DND-41 (cell line): ENCODE measurements at regions not wholly inside any gene's neighbourhood (a gene's known extent, or its start where the extent isn't known, plus 50 kb on each side); places are given as distances from the start of the nearest gene placed in this dataset.
A peak's percentile ranks its signal among the peaks of the same experiment; 100 is the strongest.

Experiments
- ATAC-seq: fragments of 200-7000 bp; cut with Tn5 transposase; 3 replicates; pipeline ENCODE4 v1.9.1; 2021; ENCODE audit warnings: low read depth; ENCODE audit not compliant: insufficient read depth
- DNase-seq: peaks from one replicate; pipeline ENCODE4 v3.0.0-alpha.2; 2020
- H2AFZ ChIP-seq: 2 replicates; pipeline ENCODE4 v1.6.0; 2012; ENCODE audit warnings: low read depth, low read length
- H3K27ac ChIP-seq: 2 replicates; pipeline ENCODE4 v1.5.1; 2012; ENCODE audit warnings: low read length, inconsistent platforms
- H3K27me3 ChIP-seq: fragments of 200-600 bp; sonication (generic); 2 replicates; pipeline ENCODE4 v1.6.0; 2012; ENCODE audit warnings: low read length, mild to moderate bottlenecking, inconsistent platforms; ENCODE audit not compliant: insufficient read depth, poor library complexity
- H3K36me3 ChIP-seq: 2 replicates; pipeline ENCODE4 v1.5.1; 2012; ENCODE audit warnings: low read length, inconsistent platforms; ENCODE audit not compliant: insufficient read depth
- H3K4me1 ChIP-seq: 2 replicates; pipeline ENCODE4 v1.5.1; 2012; ENCODE audit warnings: mild to moderate bottlenecking, low read length; ENCODE audit not compliant: insufficient read depth
- H3K4me2 ChIP-seq: 2 replicates; pipeline ENCODE4 v1.6.0; 2012; ENCODE audit warnings: mild to moderate bottlenecking, moderate library complexity, low read length, inconsistent platforms; ENCODE audit not compliant: insufficient read depth
- H3K4me3 ChIP-seq, 2 experiments: fragments of 200-600 bp in 1 of 2; shearing (Covaris generic) in 1 of 2; 2 replicates each; pipeline ENCODE4 v1.5.1; 2012 to 2016; ENCODE audit warnings: inconsistent platforms in 2 of 2, low read length in 2 of 2, mild to moderate bottlenecking in 2 of 2, low read depth in 1 of 2, moderate library complexity in 1 of 2
- H3K79me2 ChIP-seq: 2 replicates; pipeline ENCODE4 v1.6.0; 2012; ENCODE audit warnings: low read length, inconsistent platforms; ENCODE audit not compliant: insufficient read depth
- H3K9ac ChIP-seq: 2 replicates; pipeline ENCODE4 v1.6.0; 2012; ENCODE audit warnings: low read depth, mild to moderate bottlenecking, inconsistent platforms, low read length, moderate library complexity
- H3K9me3 ChIP-seq: 2 replicates; pipeline ENCODE4 v1.5.1; 2012; ENCODE audit warnings: low read length, moderate library complexity, mild to moderate bottlenecking, inconsistent platforms; ENCODE audit not compliant: insufficient read depth, severe bottlenecking
- H4K20me1 ChIP-seq: 2 replicates; pipeline ENCODE4 v1.6.0; 2012; ENCODE audit warnings: low read length; ENCODE audit not compliant: insufficient read depth
- EZH2 ChIP-seq: IDR thresholded peaks from 3 replicates; pipeline ENCODE4 v1.6.1; 2012; ENCODE audit warnings: borderline replicate concordance, low read depth, mild to moderate bottlenecking, moderate library complexity, low read length, inconsistent platforms; ENCODE audit not compliant: severe bottlenecking
- TF ChIP-seq, protein P1 (sequence below): IDR thresholded peaks from 2 replicates; pipeline ENCODE4 v1.5.1; 2012; ENCODE audit warnings: borderline replicate concordance, low read length, moderate library complexity, mild to moderate bottlenecking; ENCODE audit not compliant: poor library complexity, severe bottlenecking; ENCODE audit errors: extremely low read depth

- Histone ChIP-seq H2AFZ (no peak overlapping the region), H3K4me3 (no peak overlapping the region), H3K36me3 (no peaks in the 10 kb centered on the region), H3K79me2 (no peaks in the 10 kb centered on the region), H3K9me3 (no peaks in the 10 kb centered on the region), H3K9ac (no peak overlapping the region), H3K4me1 (peaks cover 18% of the 10 kb centered on the region), H3K4me2 (no peak overlapping the region), H4K20me1 (no peaks in the 10 kb centered on the region), H3K27me3 (no peaks in the 10 kb centered on the region), H3K27ac (no peak overlapping the region)
- DNase-seq (no peak), ATAC-seq (no peak)
- no peak for TF ChIP-seq EZH2
- TF ChIP-seq, protein P1, sequence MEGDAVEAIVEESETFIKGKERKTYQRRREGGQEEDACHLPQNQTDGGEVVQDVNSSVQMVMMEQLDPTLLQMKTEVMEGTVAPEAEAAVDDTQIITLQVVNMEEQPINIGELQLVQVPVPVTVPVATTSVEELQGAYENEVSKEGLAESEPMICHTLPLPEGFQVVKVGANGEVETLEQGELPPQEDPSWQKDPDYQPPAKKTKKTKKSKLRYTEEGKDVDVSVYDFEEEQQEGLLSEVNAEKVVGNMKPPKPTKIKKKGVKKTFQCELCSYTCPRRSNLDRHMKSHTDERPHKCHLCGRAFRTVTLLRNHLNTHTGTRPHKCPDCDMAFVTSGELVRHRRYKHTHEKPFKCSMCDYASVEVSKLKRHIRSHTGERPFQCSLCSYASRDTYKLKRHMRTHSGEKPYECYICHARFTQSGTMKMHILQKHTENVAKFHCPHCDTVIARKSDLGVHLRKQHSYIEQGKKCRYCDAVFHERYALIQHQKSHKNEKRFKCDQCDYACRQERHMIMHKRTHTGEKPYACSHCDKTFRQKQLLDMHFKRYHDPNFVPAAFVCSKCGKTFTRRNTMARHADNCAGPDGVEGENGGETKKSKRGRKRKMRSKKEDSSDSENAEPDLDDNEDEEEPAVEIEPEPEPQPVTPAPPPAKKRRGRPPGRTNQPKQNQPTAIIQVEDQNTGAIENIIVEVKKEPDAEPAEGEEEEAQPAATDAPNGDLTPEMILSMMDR = no peak
These were observed 429.3 kb upstream of the FAT3 start for GRCh38 chr11:91795139-91795887.

DNA sequence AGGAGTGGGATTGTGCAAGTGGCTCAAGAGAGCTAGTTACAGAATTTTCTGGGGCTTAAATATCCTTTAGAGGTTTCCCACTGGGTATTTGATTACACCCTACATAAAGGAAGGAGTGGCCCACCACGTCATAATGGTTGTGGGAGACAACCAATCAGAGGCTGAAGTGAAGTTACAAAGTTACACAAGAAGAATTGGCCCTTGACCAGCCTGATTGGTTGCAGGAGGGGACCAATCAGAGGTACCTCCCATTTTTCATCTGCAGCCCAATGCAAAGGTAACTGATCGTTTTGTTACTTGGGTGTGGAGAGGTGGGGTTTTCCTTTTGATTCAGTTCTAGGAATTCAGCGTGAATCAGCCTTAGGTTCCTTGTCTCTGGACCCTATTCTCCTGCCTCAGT is 430.5 kb upstream of the FAT3 start:
- Histone ChIP-seq H3K79me2 (no peaks in the 10 kb centered on the region), H3K27me3 (no peaks in the 10 kb centered on the region), H3K27ac (no peak overlapping the region), H3K36me3 (no peaks in the 10 kb centered on the region), H3K9me3 (no peaks in the 10 kb centered on the region), H3K4me3 (no peak overlapping the region), H2AFZ (no peak overlapping the region), H3K4me1 (peaks cover 27% of the 10 kb centered on the region), H4K20me1 (no peaks in the 10 kb centered on the region), H3K4me2 (no peak overlapping the region), H3K9ac (no peak overlapping the region)
- DNase-seq = no peak
- ATAC-seq = no peak
- no peak for TF ChIP-seq EZH2
- TF ChIP-seq, protein P1 = no peak

- H3K9ac ChIP-seq = no peak overlapping the region
- no peak overlapping the region for H2AFZ ChIP-seq
- DNase-seq = no peak
- H4K20me1 ChIP-seq = no peaks in the 10 kb centered on the region
- H3K4me2 ChIP-seq = no peak overlapping the region
- H3K27me3 ChIP-seq = no peaks in the 10 kb centered on the region
- no peak overlapping the region for H3K4me3 ChIP-seq
- no peak for ATAC-seq
- no peaks in the 10 kb centered on the region for H3K36me3 ChIP-seq
- TF ChIP-seq, protein P1 = no peak
- no peak for TF ChIP-seq EZH2
- H3K79me2 ChIP-seq = no peaks in the 10 kb centered on the region
- peaks cover 27% of the 10 kb centered on the region for H3K4me1 ChIP-seq
- H3K27ac ChIP-seq = no peak overlapping the region; the same call in 1 of the 2 replicates
- no peaks in the 10 kb centered on the region for H3K9me3 ChIP-seq
These were observed 431.8 kb upstream of the FAT3 start for GRCh38 chr11:91792779-91793262.

DNA sequence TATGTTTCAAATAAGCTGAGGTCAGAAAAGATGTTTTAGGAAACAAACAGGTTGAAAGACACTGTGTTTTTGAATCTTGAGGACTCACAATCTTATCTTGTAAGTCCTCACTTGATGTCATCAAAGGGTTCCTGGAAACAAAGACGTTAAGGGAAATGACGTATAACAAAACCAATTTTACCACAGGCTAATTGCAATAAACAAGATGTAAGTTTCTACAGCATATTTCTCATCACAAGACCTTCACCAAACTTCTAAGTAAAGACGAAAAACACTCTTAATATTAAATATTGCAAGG is 433.5 kb upstream of the FAT3 start:
- Histone ChIP-seq H2AFZ (peak overlapping the region; percentile 60), H3K27ac (peak overlapping the region; percentile 71), H3K79me2 (no peaks in the 10 kb centered on the region), H3K4me1 (peaks cover 27% of the 10 kb centered on the region), H3K4me3 (no peak overlapping the region), H3K9ac (no peak overlapping the region), H3K4me2 (peak overlapping the region; percentile 42; the same call in 1 of the 2 replicates), H3K36me3 (no peaks in the 10 kb centered on the region), H3K9me3 (no peaks in the 10 kb centered on the region), H4K20me1 (no peaks in the 10 kb centered on the region), H3K27me3 (no peaks in the 10 kb centered on the region)
- TF ChIP-seq, protein P1 = no peak
- no peak for TF ChIP-seq EZH2
- no peak for DNase-seq
- peak; percentile 57 for ATAC-seq
